Esophagus squamous epithelium (tissue), 4 donors: ENCODE measurements at regions not wholly inside any gene's neighbourhood (a gene's known extent, or its start where the extent isn't known, plus 50 kb on each side); places are given as distances from the start of the nearest gene placed in this dataset.

ENCODE experiments used
- POLR2A ChIP-seq, 4 donors: fragments of 450-650 bp; IDR thresholded peaks; one replicate each; pipeline ENCODE4 v1.6.1; 2017; ENCODE audit warnings: antibody characterized with exemption in 4 of 4, mild to moderate bottlenecking in 4 of 4, moderate library complexity in 3 of 4
- TF ChIP-seq, protein P1 (sequence below), 6 experiments: fragments of 450-650 bp in 4 of 6; fragments of 200-600 bp in 2 of 6; sonication (generic) in 2 of 6; IDR thresholded peaks; one replicate each; pipeline ENCODE4 v1.5.1; 2016 to 2019; ENCODE audit warnings: antibody characterized with exemption in 6 of 6, mild to moderate bottlenecking in 4 of 6, moderate library complexity in 4 of 6

DNA sequence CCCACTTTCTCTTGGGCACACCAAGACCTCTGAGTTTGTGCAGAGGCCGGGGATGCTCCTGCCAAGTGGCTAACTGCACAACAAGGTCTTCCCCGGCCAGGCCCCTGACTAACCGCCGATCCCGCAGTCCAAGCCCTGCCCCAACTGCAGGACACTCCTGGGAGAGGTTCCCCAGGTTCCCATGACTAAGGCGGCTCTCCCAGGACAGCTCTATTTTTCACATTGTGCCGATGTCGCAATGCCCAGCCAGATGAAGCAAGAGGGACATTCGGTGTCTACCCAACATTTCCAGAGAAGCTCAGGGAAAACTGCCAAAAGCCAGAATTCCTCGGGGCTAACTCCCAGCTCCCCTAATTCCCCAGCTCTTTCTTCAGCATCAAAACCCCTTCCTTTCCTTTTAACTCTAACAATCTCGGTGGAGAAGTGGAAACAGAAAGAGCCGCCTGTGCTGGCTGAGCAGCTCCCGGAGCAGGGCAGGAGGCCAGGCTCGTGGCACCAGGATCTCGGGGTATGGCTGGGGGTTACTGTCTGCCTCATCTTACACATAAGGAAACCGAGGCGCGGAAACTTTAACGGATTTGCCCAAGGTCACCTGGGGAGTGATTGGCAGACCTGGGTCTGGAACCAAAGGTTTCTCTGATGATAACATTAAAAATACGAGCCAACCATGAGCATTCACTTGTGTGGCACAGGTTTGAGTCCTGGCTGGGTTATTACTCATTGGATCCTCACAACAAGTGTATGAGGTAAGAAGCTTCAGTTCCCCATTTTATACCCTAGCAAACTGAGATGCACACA lies 318.2 kb downstream of the BCL11B start:
- TF ChIP-seq, protein P1, sequence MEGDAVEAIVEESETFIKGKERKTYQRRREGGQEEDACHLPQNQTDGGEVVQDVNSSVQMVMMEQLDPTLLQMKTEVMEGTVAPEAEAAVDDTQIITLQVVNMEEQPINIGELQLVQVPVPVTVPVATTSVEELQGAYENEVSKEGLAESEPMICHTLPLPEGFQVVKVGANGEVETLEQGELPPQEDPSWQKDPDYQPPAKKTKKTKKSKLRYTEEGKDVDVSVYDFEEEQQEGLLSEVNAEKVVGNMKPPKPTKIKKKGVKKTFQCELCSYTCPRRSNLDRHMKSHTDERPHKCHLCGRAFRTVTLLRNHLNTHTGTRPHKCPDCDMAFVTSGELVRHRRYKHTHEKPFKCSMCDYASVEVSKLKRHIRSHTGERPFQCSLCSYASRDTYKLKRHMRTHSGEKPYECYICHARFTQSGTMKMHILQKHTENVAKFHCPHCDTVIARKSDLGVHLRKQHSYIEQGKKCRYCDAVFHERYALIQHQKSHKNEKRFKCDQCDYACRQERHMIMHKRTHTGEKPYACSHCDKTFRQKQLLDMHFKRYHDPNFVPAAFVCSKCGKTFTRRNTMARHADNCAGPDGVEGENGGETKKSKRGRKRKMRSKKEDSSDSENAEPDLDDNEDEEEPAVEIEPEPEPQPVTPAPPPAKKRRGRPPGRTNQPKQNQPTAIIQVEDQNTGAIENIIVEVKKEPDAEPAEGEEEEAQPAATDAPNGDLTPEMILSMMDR (IDR thresholded peaks at IDR 0.05): no peak
- TF ChIP-seq POLR2A (IDR thresholded peaks at IDR 0.05): no peak
